ENCODE measurements at regions not wholly inside any gene's neighbourhood (a gene's known extent, or its start where the extent isn't known, plus 50 kb on each side); places are given as distances from the start of the nearest gene placed in this dataset.

DNA sequence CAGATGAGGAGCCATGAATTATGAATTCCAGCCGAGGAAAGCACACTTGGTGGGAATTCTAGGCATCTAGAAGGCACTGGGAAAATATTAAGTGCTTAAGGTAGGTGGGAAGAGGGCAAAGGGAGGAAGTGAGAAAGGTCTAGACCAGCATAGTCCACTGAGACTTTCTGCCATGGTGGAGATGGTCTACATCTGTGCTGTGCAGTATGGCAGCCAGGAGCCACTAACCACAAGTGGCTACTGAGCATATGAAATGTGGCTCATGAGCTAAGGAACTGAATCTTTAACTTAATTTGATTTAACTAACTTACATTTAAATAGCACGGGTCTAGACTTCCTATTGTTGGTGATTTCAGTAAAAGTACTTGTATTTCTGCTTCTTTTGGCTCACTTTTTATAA, 82.5 kb upstream of the SEM1 start:
- Histone ChIP-seq H4K8ac (ENCODE audit: low read depth in 2 of 2, low read length in 2 of 2) (no peak overlapping the region), H3K9ac (ENCODE audit: low read depth, low read length) (no peak overlapping the region), H2BK20ac (ENCODE audit: low read depth, low read length) (no peak overlapping the region), H2AK5ac (ENCODE audit: low read depth, low read length) (no peak overlapping the region), H3K14ac (replicated peaks; ENCODE audit: low read depth, low read length) (no peak overlapping the region), H2BK120ac (ENCODE audit: low read depth, low read length) (no peak overlapping the region), H3K9me3 (ENCODE audit: control insufficient read depth, insufficient read depth, low read length) (peaks cover 2% of the 10 kb centered on the region; the same call in 1 of the 2 replicates), H3K23ac (ENCODE audit: low read depth, low read length) (no peak overlapping the region), H4K5ac (ENCODE audit: low read depth, low read length) (no peak overlapping the region), H3K56ac (ENCODE audit: extremely low read depth, insufficient read depth, low read length) (no peak overlapping the region), H2BK5ac (ENCODE audit: low read depth, low read length, poor library complexity, severe bottlenecking) (no peak overlapping the region), H4K91ac (ENCODE audit: insufficient read depth, low read depth, low read length) (no peak overlapping the region), H3K4me3 (ENCODE audit: insufficient read depth, low read depth, low read length) (no peak overlapping the region), H3K4me2 (ENCODE audit: low read depth, low read length) (no peak overlapping the region), H2BK15ac (ENCODE audit: low read depth, low read length) (no peak overlapping the region), H3K18ac (ENCODE audit: low read depth, low read length) (no peak overlapping the region), H3K9me1 (ENCODE audit: insufficient read depth, low read length) (no peaks in the 10 kb centered on the region), H3K27me3 (ENCODE audit: control insufficient read depth, insufficient read depth, low read length) (no peaks in the 10 kb centered on the region), H3K4ac (ENCODE audit: low read depth, low read length) (no peak overlapping the region), H2AFZ (replicated peaks; ENCODE audit: low read length, poor library complexity) (no peak overlapping the region), H3K36me3 (ENCODE audit: control insufficient read depth, insufficient read depth, low read length) (no peaks in the 10 kb centered on the region), H3K4me1 (ENCODE audit: control insufficient read depth, insufficient read depth, low read length) (no peaks in the 10 kb centered on the region), H3K27ac (ENCODE audit: insufficient read depth, low read length) (no peak overlapping the region), H3K79me1 (ENCODE audit: low read depth in 1 of 2, low read length in 2 of 2) (no peaks in the 10 kb centered on the region), H4K20me1 (ENCODE audit: insufficient read depth, low read length) (no peaks in the 10 kb centered on the region), H2AK9ac (replicated peaks; ENCODE audit: low read depth, low read length, poor library complexity) (no peak overlapping the region)
- POLR2A ChIA-PET (ENCODE audit: unreplicated experiment), result no interaction called here
- dilution Hi-C loops (cut with HindIII; ENCODE audit: low sequenced_read_pairs, unreplicated experiment), result no loop called here
- BruUV-seq (replicated peaks), result no TSS peak
- CTCF ChIA-PET, result no interaction called here
- intact Hi-C loops (cut with micrococcal nuclease), result no loop called here
- WGBS, 2 experiments (ENCODE audit: extremely low coverage in 2 of 2, insufficient read length in 1 of 2), result no CpG with 5 or more reads among the region's 2 CpGs
- ATAC-seq (ENCODE audit: low read depth), result no peak
- TF ChIP-seq RAD21 (IDR thresholded peaks at IDR 0.05; ENCODE audit: low read length) (no peak), USF2 (IDR thresholded peaks at IDR 0.05; ENCODE audit: low read depth, low read length) (no peak), POLR2A (IDR thresholded peaks at IDR 0.05; ENCODE audit: low read depth, low read length) (no peak), MAZ (IDR thresholded peaks at IDR 0.05; ENCODE audit: borderline replicate concordance, low read depth, low read length) (no peak), MXI1 (IDR thresholded peaks at IDR 0.05; ENCODE audit: borderline replicate concordance, low read depth, low read length) (no peak), BHLHE40 (IDR thresholded peaks at IDR 0.05; ENCODE audit: low read depth, low read length) (no peak), RCOR1 (IDR thresholded peaks at IDR 0.05; ENCODE audit: insufficient replicate concordance, low read length) (no peak), CEBPB (IDR thresholded peaks at IDR 0.05; ENCODE audit: low read depth, low read length) (no peak), CHD1 (IDR thresholded peaks at IDR 0.05; ENCODE audit: low read depth, low read length) (no peak), NFE2L2 (IDR thresholded peaks at IDR 0.05; ENCODE audit: low read depth, low read length) (no peak), SMC3 (IDR thresholded peaks at IDR 0.05; ENCODE audit: low read depth, low read length) (no peak), FOS (IDR thresholded peaks at IDR 0.05; ENCODE audit: low read depth, low read length) (no peak)
- TF ChIP-seq, protein P1, sequence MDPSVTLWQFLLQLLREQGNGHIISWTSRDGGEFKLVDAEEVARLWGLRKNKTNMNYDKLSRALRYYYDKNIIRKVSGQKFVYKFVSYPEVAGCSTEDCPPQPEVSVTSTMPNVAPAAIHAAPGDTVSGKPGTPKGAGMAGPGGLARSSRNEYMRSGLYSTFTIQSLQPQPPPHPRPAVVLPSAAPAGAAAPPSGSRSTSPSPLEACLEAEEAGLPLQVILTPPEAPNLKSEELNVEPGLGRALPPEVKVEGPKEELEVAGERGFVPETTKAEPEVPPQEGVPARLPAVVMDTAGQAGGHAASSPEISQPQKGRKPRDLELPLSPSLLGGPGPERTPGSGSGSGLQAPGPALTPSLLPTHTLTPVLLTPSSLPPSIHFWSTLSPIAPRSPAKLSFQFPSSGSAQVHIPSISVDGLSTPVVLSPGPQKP (IDR thresholded peaks at IDR 0.05; ENCODE audit: borderline replicate concordance, low read depth, low read length), result no peak
- no peak for DNase-seq
- in situ Hi-C loops (cut with MboI; ENCODE audit: low sequenced_read_pairs), result no loop called here
